SK-N-SH (cell line): ENCODE measurements at regions not wholly inside any gene's neighbourhood (a gene's known extent, or its start where the extent isn't known, plus 50 kb on each side); places are given as distances from the start of the nearest gene placed in this dataset.

ENCODE experiments used
- CTCF ChIA-PET: fragments of 300-600, 350-600 bp; formaldehyde crosslinking; extraction: SDS; loops from one replicate; lab custom pipeline; 2021; lab: Yijun Ruan, JAX
- POLR2A ChIA-PET: fragments of 350-600 bp; sonication (Branson Sonifier 250); formaldehyde crosslinking; extraction: SDS; loops from one replicate; lab custom pipeline; 2020; ENCODE audit warnings: antibody characterized with exemption, inconsistent platforms; lab: Yijun Ruan, JAX
- DNase-seq: peaks from one replicate; pipeline ENCODE4 v3.0.0; 2012
- H2AFZ ChIP-seq: fragments of 200-600 bp; sonication (generic); 2 replicates; pipeline ENCODE4 v1.8.1; 2016; ENCODE audit warnings: antibody characterized with exemption, mild to moderate bottlenecking, low read depth
- H3F3A ChIP-seq: fragments of 200-600 bp; sonication (generic); replicated peaks from 2 replicates; pipeline ENCODE3; 2016; ENCODE audit warnings: antibody characterized with exemption, mild to moderate bottlenecking; ENCODE audit not compliant: insufficient read depth
- H3K27ac ChIP-seq, 2 experiments: fragments of 200-500 bp in 1 of 2; fragments of 200-600 bp in 1 of 2; sonication (Bioruptor generic) in 1 of 2; sonication (generic), shearing (Covaris generic) in 1 of 2; 2 replicates each; pipeline versions ENCODE4 v1.5.1 to v1.6.1; 2014 to 2016; ENCODE audit warnings: low read depth in 2 of 2, inconsistent platforms in 1 of 2, low read length in 1 of 2, mild to moderate bottlenecking in 1 of 2, mixed read lengths in 1 of 2
- H3K27me3 ChIP-seq: fragments of 200-600 bp; sonication (generic), shearing (Covaris generic); 2 replicates; pipeline ENCODE4 v1.6.1; 2016; ENCODE audit warnings: mixed run types; ENCODE audit not compliant: insufficient read depth
- H3K36me3 ChIP-seq, 2 experiments: fragments of 200-500 bp in 1 of 2; fragments of 200-600 bp in 1 of 2; sonication (Bioruptor generic) in 1 of 2; sonication (generic) in 1 of 2; replicated peaks in 1 of 2; 2 replicates each; pipeline versions ENCODE3 to v1.5.1; 2014 to 2016; ENCODE audit warnings: low read length in 1 of 2, mild to moderate bottlenecking in 1 of 2; ENCODE audit not compliant: insufficient read depth in 2 of 2, control insufficient read depth in 1 of 2
- H3K4me1 ChIP-seq, 2 experiments: fragments of 200-500 bp in 1 of 2; fragments of 200-600 bp in 1 of 2; sonication (Bioruptor generic) in 1 of 2; sonication (generic), shearing (Covaris generic) in 1 of 2; 2 replicates each; pipeline versions ENCODE4 v1.5.1 to v1.6.1; 2014 to 2016; ENCODE audit warnings: low read depth in 1 of 2, low read length in 1 of 2, mixed run types in 1 of 2; ENCODE audit not compliant: insufficient read depth in 2 of 2, control insufficient read depth in 1 of 2
- H3K4me2 ChIP-seq: fragments of 200-600 bp; sonication (generic), shearing (Covaris generic); 2 replicates; pipeline ENCODE4 v1.6.1; 2017; ENCODE audit warnings: mixed run types
- H3K4me3 ChIP-seq, 2 experiments: fragments of 200-500 bp in 1 of 2; fragments of 200-600 bp in 1 of 2; sonication (Bioruptor generic) in 1 of 2; sonication (generic), shearing (Covaris generic) in 1 of 2; 2 replicates each; pipeline versions ENCODE4 v1.5.1 to v1.8.1; 2014 to 2016; ENCODE audit warnings: low read depth in 2 of 2, inconsistent platforms in 1 of 2, low read length in 1 of 2, mild to moderate bottlenecking in 1 of 2, mixed read lengths in 1 of 2, moderate library complexity in 1 of 2
- H3K79me2 ChIP-seq: fragments of 200-600 bp; sonication (generic); 2 replicates; pipeline ENCODE4 v1.8.1; 2017; ENCODE audit warnings: mild to moderate bottlenecking; ENCODE audit not compliant: insufficient read depth
- H3K9ac ChIP-seq: fragments of 200-600 bp; sonication (generic); 2 replicates; pipeline ENCODE4 v1.6.1; 2017; ENCODE audit warnings: mixed run types
- H3K9me2 ChIP-seq: fragments of 200-600 bp; sonication (generic); 2 replicates; pipeline ENCODE4 v1.6.1; 2017; ENCODE audit warnings: mixed run types
- H3K9me3 ChIP-seq: fragments of 200-600 bp; sonication (generic); 2 replicates; pipeline ENCODE4 v1.6.1; 2017; ENCODE audit warnings: mixed run types, mild to moderate bottlenecking, moderate library complexity
- H4K20me1 ChIP-seq: fragments of 200-600 bp; sonication (generic); 2 replicates; pipeline ENCODE4 v1.6.1; 2017; ENCODE audit warnings: mild to moderate bottlenecking, mixed run types; ENCODE audit not compliant: insufficient read depth
- CHD2 ChIP-seq: fragments of 150-350 bp; IDR thresholded peaks from 2 replicates; pipeline ENCODE4 v1.6.1; 2018; ENCODE audit warnings: low read length; ENCODE audit not compliant: partially characterized antibody
- CTCF ChIP-seq: fragments of 200-600 bp; sonication (generic); IDR thresholded peaks from 2 replicates; pipeline ENCODE4 v1.6.1; 2017; ENCODE audit warnings: antibody characterized with exemption, mild to moderate bottlenecking, moderate library complexity
- EP300 ChIP-seq, 2 experiments: IDR thresholded peaks; 2 replicates each; pipeline versions ENCODE4 v1.4.0 to v1.6.1; 2012; ENCODE audit warnings: borderline replicate concordance in 1 of 2, low read depth in 1 of 2, low read length in 1 of 2
- EZH2phosphoT487 ChIP-seq: fragments of 200-600 bp; sonication (generic); IDR thresholded peaks from 2 replicates; pipeline ENCODE4 v1.6.1; 2017; ENCODE audit warnings: low read depth, mixed run types, mild to moderate bottlenecking, antibody characterized with exemption, moderate library complexity, borderline replicate concordance
- FOSL2 ChIP-seq: IDR thresholded peaks from 2 replicates; pipeline ENCODE4 v1.4.0; 2012; ENCODE audit warnings: low read depth, mild to moderate bottlenecking, moderate library complexity, borderline replicate concordance
- FOXM1 ChIP-seq: IDR thresholded peaks from 2 replicates; pipeline ENCODE4 v1.4.0; 2012; ENCODE audit warnings: low read depth, mild to moderate bottlenecking
- GABPA ChIP-seq: IDR thresholded peaks from 2 replicates; pipeline ENCODE4 v1.4.0; 2012; ENCODE audit warnings: low read depth, mild to moderate bottlenecking
- GATA2 ChIP-seq: sonication (generic); formaldehyde crosslinking; IDR thresholded peaks from 2 replicates; pipeline ENCODE4 v1.5.0; 2020; ENCODE audit warnings: mild to moderate bottlenecking, missing genetic modification reagents
- IRF3 ChIP-seq: fragments of 150-350 bp; IDR thresholded peaks from 2 replicates; pipeline ENCODE4 v1.6.1; 2016; ENCODE audit warnings: mild to moderate bottlenecking, low read depth, low read length
- JUND ChIP-seq: IDR thresholded peaks from 2 replicates; pipeline ENCODE4 v1.4.0; 2012
- MAX ChIP-seq: IDR thresholded peaks from 2 replicates; pipeline ENCODE4 v1.4.0; 2012; ENCODE audit warnings: low read depth
- MEF2A ChIP-seq: IDR thresholded peaks from 2 replicates; pipeline ENCODE4 v1.4.0; 2012; ENCODE audit warnings: low read depth, borderline replicate concordance
- NRF1 ChIP-seq: IDR thresholded peaks from 2 replicates; pipeline ENCODE4 v1.6.1; 2012; ENCODE audit warnings: low read depth, mild to moderate bottlenecking, low read length
- RCOR1 ChIP-seq: fragments of 150-350 bp; IDR thresholded peaks from 2 replicates; pipeline ENCODE4 v1.6.1; 2017; ENCODE audit warnings: antibody characterized with exemption, low read length
- RXRA ChIP-seq: IDR thresholded peaks from 2 replicates; pipeline ENCODE4 v1.4.0; 2012; ENCODE audit warnings: low read depth, mild to moderate bottlenecking, borderline replicate concordance
- SIN3A ChIP-seq: IDR thresholded peaks from 2 replicates; pipeline ENCODE4 v1.6.1; 2012; ENCODE audit warnings: low read depth, mild to moderate bottlenecking, low read length, moderate library complexity, borderline replicate concordance
- TCF12 ChIP-seq: IDR thresholded peaks from 2 replicates; pipeline ENCODE4 v1.4.0; 2012
- USF1 ChIP-seq: IDR thresholded peaks from 2 replicates; pipeline ENCODE4 v1.4.0; 2012; ENCODE audit warnings: low read depth, borderline replicate concordance
- USF2 ChIP-seq: fragments of 150-350 bp; IDR thresholded peaks from 2 replicates; pipeline ENCODE4 v1.6.1; 2017; ENCODE audit warnings: antibody characterized with exemption, low read length, low read depth, borderline replicate concordance
- YY1 ChIP-seq: IDR thresholded peaks from 2 replicates; pipeline ENCODE4 v1.4.0; 2012; ENCODE audit warnings: low read depth, mild to moderate bottlenecking
- WGBS: methylation state at CpG from one replicate; pipeline ENCODE4 v1.1.6; 2017; ENCODE audit warnings: low lambda C conversion rate; 5-methylcytosine and 5-hydroxymethylcytosine counted together

GRCh38 chr14:106083082-106083481, 556.7 kb downstream of the TMEM121 start:
- no peaks in the 10 kb centered on the region for H3K36me3 ChIP-seq
- H3K79me2 ChIP-seq = no peaks in the 10 kb centered on the region
- TF ChIP-seq RXRA (no peak), USF1 (no peak), GATA2 (CRISPR knock-in tag) (no peak), JUND (no peak), FOXM1 (no peak), TCF12 (no peak), RCOR1 (no peak), IRF3 (no peak), FOSL2 (no peak), NRF1 (no peak), CHD2 (no peak), MAX (no peak), YY1 (no peak), SIN3A (no peak), GABPA (no peak), CTCF (no peak), MEF2A (no peak), USF2 (no peak), EZH2phosphoT487 (no peak), EP300 (IDR thresholded peaks at IDR 0.05; ENCODE audit: borderline replicate concordance in 1 of 2, low read depth in 1 of 2, low read length in 1 of 2) (no peak)
- no peak overlapping the region for H3K4me2 ChIP-seq
- CTCF ChIA-PET = no interaction called here
- DNase-seq = no peak
- no peaks in the 10 kb centered on the region for H3F3A ChIP-seq
- H2AFZ ChIP-seq = no peak overlapping the region
- no CpG with 5 or more reads among the region's 2 CpGs for WGBS
- H3K9ac ChIP-seq = no peak overlapping the region
- H3K9me2 ChIP-seq = no peaks in the 10 kb centered on the region
- no peaks in the 10 kb centered on the region for H3K27me3 ChIP-seq
- POLR2A ChIA-PET = no interaction called here
- no peaks in the 10 kb centered on the region for H3K4me1 ChIP-seq
- no peak overlapping the region for H3K4me3 ChIP-seq
- H4K20me1 ChIP-seq = no peaks in the 10 kb centered on the region
- H3K27ac ChIP-seq = no peak overlapping the region
- no peaks in the 10 kb centered on the region for H3K9me3 ChIP-seq
